ENCODE measurements at regions not wholly inside any gene's neighbourhood (a gene's known extent, or its start where the extent isn't known, plus 50 kb on each side); places are given as distances from the start of the nearest gene placed in this dataset.

DNA sequence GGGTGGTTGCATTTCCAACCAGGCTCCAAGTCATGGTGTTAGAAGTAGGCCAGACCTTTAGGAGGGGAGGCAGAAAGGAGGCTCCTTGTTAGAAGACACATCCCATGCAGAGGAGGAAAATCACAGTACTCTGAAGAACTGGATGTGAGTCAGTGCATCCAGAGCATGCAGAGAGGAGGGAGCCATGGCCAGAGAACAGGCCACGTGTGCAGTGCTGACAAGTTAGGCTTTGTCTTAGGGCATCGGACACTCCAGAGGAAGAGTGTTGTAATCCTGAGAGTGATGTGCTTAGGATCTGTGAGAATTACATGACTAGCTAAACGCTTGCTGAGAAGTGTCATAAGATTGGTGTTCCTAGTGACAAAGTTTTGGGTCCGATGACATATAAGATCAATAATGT, 456.5 kb upstream of the THRB start:
- 80% methylated on average over 1 of the region's 4 CpGs; no CpG with 5 or more reads in 1 of the 2 experiments for WGBS, 2 experiments (ENCODE audit: extremely low coverage in 2 of 2, insufficient read length in 1 of 2)

More for the DNA sequence above, 456.5 kb upstream of the THRB start:
- Histone ChIP-seq H3K4me2 (ENCODE audit: low read depth, low read length) (no peak overlapping the region), H2AK9ac (replicated peaks; ENCODE audit: low read depth, low read length, poor library complexity) (no peak overlapping the region), H3K9ac (ENCODE audit: low read depth, low read length) (no peak overlapping the region), H3K9me3 (ENCODE audit: control insufficient read depth, insufficient read depth, low read length) (0 out of 2 replicates have a peak, but pooled peaks cover 2% of the 10 kb centered on the region), H3K18ac (ENCODE audit: low read depth, low read length) (no peak overlapping the region), H2BK20ac (ENCODE audit: low read depth, low read length) (no peak overlapping the region), H4K91ac (ENCODE audit: insufficient read depth, low read depth, low read length) (no peak overlapping the region), H3K4me1 (ENCODE audit: control insufficient read depth, insufficient read depth, low read length) (no peaks in the 10 kb centered on the region), H2BK120ac (ENCODE audit: low read depth, low read length) (no peak overlapping the region), H3K4ac (ENCODE audit: low read depth, low read length) (no peak overlapping the region), H3K9me1 (ENCODE audit: insufficient read depth, low read length) (no peaks in the 10 kb centered on the region), H3K27me3 (ENCODE audit: control insufficient read depth, insufficient read depth, low read length) (no peaks in the 10 kb centered on the region), H4K20me1 (ENCODE audit: insufficient read depth, low read length) (no peaks in the 10 kb centered on the region), H3K56ac (ENCODE audit: extremely low read depth, insufficient read depth, low read length) (no peak overlapping the region), H2AK5ac (ENCODE audit: low read depth, low read length) (no peak overlapping the region), H2AFZ (replicated peaks; ENCODE audit: low read length, poor library complexity) (no peak overlapping the region), H3K23ac (ENCODE audit: low read depth, low read length) (no peak overlapping the region), H3K14ac (replicated peaks; ENCODE audit: low read depth, low read length) (no peak overlapping the region), H3K27ac (ENCODE audit: insufficient read depth, low read length) (no peak overlapping the region), H3K36me3 (ENCODE audit: control insufficient read depth, insufficient read depth, low read length) (no peaks in the 10 kb centered on the region), H4K5ac (ENCODE audit: low read depth, low read length) (no peak overlapping the region), H3K4me3 (ENCODE audit: insufficient read depth, low read depth, low read length) (no peak overlapping the region), H2BK5ac (ENCODE audit: low read depth, low read length, poor library complexity, severe bottlenecking) (no peak overlapping the region), H4K8ac (ENCODE audit: low read depth in 2 of 2, low read length in 2 of 2) (no peak overlapping the region), H3K79me1 (ENCODE audit: low read depth in 1 of 2, low read length in 2 of 2) (no peaks in the 10 kb centered on the region), H2BK15ac (ENCODE audit: low read depth, low read length) (no peak overlapping the region)
- CTCF ChIA-PET = no interaction called here
- ATAC-seq (ENCODE audit: low read depth) = no peak
- dilution Hi-C loops (cut with HindIII; ENCODE audit: low sequenced_read_pairs, unreplicated experiment) (no loop called here), intact Hi-C loops (cut with micrococcal nuclease) (no loop called here), in situ Hi-C loops (cut with MboI; ENCODE audit: low sequenced_read_pairs) (no loop called here)
- TF ChIP-seq FOS (IDR thresholded peaks at IDR 0.05; ENCODE audit: low read depth, low read length) (no peak), MAFK (IDR thresholded peaks at IDR 0.05; ENCODE audit: low read depth, low read length) (no peak)
- POLR2A ChIA-PET (ENCODE audit: unreplicated experiment) = interaction anchor here (0.6 kb wide), 1 partner anchor 630 kb away, joined by 4 read pairs; no protein-coding TSS in a partner anchor
- no peak for DNase-seq
- no TSS peak for BruUV-seq (replicated peaks)
